GM19043 (cell line): ENCODE measurements at regions not wholly inside any gene's neighbourhood (a gene's known extent, or its start where the extent isn't known, plus 50 kb on each side); places are given as distances from the start of the nearest gene placed in this dataset.
"Not testable (repeated sequence)": the region's sequence is repeated elsewhere in the genome, so short reads cannot be mapped to it uniquely, and the experiment has no call there.

Source experiments
- ATAC-seq: cut with Tn5 transposase; IDR thresholded peaks from one replicate; pipeline ENCODE4 v1.9.1; 2021; ENCODE audit warnings: low read depth; ENCODE audit not compliant: unreplicated experiment

- no peak for ATAC-seq
Observed at GRCh38 chr7:91618776-91619765, 261.4 kb downstream of the MTERF1 start.

GRCh38 chr7:91620827-91621226 is 259.7 kb downstream of the MTERF1 start:
- no peak for ATAC-seq

DNA sequence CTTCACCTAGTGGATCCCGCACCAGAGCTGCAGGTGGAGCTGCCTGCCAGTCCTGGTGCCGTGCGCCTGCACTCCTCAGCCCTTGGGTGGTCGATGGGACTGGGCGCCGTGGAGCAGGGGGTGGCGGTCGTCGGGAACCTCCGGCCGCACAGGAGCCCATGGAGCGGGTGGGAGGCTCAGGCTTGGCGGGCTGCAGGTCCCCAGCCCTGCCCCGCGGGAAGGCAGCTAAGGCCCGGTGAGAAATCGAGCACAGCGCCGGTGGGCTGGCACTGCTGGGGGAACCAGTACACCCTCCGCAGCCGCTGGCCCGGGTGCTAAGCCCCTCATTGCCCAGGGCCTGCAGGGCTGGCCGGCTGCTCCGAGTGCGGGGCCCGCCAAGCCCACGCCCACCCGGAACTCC is 253.2 kb downstream of the MTERF1 start:
- not testable (repeated sequence) for ATAC-seq

DNA sequence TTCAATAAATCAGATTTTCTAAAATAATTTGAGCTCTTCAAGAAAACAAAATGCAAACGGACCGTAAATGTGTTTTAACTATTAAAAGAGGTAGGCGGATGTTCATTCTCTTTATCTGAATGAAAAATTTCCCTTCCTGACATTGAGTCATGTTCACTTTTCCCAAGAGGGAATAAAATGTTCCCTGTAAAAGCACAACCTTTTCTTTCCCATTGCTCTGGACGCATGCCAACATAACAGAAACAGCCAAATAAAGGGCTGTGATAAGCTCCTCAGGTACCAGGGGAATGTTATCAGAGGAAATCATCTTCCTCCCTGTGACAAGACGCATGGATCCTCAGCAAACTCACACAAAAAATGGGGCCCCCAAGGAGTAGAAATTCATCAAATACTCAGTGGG is 251.8 kb downstream of the MTERF1 start:
- no peak for ATAC-seq

GRCh38 chr7:91630581-91631380 is 249.7 kb downstream of the MTERF1 start:
- ATAC-seq = no peak

GRCh38 chr7:91632234-91632940 is 248.1 kb downstream of the MTERF1 start:
- ATAC-seq = no peak

DNA sequence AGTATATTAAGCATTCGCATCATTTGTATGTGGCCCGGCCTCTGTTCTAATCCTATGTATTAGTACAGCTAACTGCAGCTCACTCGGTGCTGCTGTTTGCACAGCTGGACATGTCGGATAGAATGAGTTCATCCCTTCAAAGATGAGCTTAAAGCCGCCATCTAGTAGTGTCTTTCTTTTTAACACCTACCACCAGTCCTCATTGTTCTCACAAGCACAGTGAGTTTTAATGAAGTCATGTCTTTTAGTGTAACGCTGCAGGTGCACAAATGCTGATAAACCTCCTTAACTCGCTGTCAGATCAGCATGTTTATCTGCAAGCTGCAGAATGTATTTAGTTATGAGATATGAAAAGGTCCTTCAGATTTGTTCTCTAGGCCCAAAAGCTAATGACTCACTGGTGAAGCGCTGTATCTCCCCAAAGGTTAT is 247.5 kb downstream of the MTERF1 start:
- no peak for ATAC-seq

DNA sequence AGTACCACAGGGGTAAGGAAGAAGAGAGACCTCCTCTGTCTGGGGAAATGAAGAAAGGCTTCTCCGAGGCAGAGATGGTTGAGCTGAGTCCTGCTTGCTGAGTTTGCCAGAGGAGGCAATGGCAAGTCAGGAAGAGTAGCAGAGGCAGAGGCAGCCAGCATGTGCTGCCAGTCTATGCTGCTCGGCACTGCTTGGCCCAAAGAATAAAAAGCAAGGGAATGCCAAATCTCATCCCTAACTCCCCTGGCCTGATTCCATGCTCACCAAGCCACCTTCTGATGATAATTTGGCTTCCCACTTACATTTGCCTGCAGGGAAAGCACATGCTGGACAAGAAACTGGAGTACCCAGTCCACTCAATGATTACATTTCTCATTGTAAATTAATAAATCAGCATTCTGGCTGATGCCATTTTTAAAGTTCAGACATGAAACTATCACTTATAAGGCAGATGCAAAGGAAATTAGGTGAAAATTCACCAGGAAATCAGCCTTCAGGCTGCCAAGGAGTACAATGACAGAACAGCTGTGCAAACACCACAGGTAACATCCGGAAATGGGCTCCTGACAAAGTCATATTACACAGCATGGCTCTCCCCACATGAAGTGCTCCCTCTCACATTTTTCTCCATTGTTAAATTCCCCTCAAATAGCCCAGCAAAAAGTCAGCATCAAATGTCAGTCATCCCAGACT is 245.9 kb downstream of the MTERF1 start:
- ATAC-seq = no peak

GRCh38 chr7:91636129-91636724 is 244.3 kb downstream of the MTERF1 start:
- no peak for ATAC-seq

- ATAC-seq = no peak
Observed at GRCh38 chr7:91636728-91637127, 243.8 kb downstream of the MTERF1 start.

DNA sequence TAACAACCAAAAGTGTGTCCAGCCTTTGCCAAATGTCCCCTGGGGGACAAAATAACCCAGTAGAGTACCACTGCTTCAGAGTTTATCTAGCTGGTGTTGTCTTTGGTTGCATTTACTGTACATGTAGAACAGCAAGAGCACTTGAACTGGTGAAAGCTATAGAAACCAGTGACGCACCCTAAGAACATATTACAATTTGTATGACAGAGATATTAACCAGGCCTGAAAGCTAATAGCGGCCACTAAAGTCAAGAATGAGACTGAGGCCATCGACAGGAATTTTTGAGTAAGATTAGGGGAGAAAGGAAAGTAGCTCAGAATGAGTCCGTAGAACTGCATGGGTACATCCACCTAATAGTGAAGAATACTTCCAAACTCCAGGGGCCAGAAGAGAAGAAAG is 236.2 kb downstream of the MTERF1 start:
- ATAC-seq = no peak

GRCh38 chr7:91645542-91645941 is 235.0 kb downstream of the MTERF1 start:
- ATAC-seq = no peak

DNA sequence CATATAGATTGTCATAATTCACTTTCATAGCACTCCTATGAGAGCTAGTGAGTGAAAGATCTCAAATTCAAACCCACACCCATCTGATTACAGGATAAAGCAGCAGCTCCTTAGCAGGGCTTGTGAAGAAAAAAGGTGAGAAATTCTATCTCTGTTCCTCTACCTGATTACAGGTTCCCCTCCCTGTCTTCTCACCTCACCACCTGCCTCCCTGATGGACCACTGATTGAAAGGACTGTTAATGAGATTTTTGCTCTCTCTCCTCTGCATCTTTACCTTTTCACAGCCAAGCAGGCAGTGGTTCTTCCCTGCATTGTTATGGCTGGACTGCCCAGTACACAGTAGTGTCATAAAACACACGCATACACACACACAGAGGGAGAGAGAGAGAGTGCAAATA is 228.5 kb downstream of the MTERF1 start:
- no peak for ATAC-seq

- ATAC-seq = no peak
Observed at GRCh38 chr7:91653286-91653685, 227.2 kb downstream of the MTERF1 start.

GRCh38 chr7:91655656-91656055 is 224.8 kb downstream of the MTERF1 start:
- ATAC-seq = no peak

DNA sequence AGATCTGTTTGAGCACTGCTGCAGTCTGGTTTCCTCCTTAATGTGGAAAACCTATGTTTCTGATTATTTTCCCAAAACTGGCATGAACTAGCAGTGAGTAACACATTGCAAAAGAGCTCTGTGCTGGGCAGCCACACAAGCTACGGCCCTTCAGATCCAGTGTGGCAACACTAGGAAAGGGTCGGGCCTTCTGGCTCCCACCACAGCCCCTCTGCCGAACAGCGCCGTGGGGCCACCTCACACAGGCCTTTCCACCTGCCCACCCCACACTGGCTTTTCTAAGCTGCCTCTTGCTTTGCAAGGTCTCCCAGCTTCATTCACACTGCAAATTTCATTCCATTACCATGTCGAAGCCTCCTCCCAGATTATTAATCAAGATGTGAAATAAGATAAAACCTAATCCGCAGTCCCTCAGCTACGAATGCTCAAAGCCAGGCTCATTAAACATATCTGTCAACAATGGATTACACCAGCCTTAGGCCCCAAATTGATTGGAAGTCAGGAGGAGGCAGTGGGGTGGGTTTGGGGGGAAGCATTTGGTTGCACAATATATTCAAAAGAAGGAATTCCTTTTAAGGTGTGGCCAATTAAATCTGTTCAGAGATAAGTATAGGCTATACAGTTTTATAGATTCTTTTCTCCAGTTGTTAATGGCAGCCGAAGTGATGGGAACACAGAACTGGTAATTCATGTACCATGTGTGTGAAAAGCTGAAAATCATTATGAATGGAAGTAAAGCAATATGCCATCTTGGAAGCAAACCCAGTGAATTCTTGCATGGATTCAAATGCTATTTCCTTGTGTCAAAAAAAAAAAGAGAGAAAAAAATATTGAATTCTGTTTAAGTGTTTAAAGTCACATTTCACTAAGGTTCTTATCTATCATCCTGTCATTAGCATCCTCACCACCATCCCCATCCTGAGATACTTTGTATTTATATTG is 223.7 kb downstream of the MTERF1 start:
- no peak for ATAC-seq

- no peak for ATAC-seq
Observed at GRCh38 chr7:91657483-91658071, 222.9 kb downstream of the MTERF1 start.

GRCh38 chr7:91659096-91659495 is 221.4 kb downstream of the MTERF1 start:
- ATAC-seq = no peak
